Inflammatory macrophage (primary cell): ENCODE measurements at regions not wholly inside any gene's neighbourhood (a gene's known extent, or its start where the extent isn't known, plus 50 kb on each side); places are given as distances from the start of the nearest gene placed in this dataset.
"Not testable (repeated sequence)": the region's sequence is repeated elsewhere in the genome, so short reads cannot be mapped to it uniquely, and the experiment has no call there.

Source experiments
- DNase-seq, 2 donors: peaks; one replicate each; pipeline ENCODE4 v3.0.0-alpha.2; 2020 to 2022

DNA sequence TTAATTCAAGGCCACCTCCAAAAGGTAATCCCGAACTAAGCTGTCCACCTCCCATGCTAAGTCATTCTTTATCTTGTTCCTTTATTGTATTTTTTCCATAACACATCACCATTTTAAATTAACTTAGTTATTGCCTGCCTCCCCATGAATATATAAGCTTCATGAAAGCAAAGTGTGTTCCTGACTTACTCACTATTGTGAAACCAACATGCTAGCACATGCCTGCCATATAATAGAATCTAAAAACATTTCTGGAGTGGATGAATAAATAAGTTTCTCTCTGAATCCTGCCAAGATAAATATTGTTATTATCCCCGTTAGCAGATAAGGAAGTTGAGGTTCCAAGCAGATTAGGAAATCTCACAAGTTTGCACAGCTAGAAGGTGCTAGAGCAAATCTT, 98.7 kb upstream of the RRN3 start:
- not testable (repeated sequence) for DNase-seq

- not testable (repeated sequence) for DNase-seq
Observed at GRCh38 chr16:15192197-15192596, 98.1 kb upstream of the RRN3 start.

DNA sequence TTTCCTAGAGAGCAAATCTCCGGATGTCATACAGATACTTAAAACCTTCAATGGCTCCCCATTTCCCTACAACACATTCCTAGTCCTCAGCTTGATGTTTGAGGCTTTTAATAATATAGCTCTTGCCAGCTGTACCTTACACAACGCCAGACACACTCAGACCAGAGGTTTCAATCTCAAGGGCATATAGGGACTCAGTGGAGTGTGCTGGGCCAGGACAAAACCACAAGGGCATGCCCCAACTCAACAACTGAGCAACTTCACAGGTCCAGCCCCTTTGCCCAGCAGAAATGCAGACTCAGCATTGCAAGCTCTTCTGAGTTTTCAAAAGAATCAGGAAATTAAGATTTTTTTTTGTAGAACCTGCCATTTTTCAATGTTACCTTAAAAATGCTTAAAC, 95.4 kb upstream of the RRN3 start:
- not testable (repeated sequence) for DNase-seq
